RWPE1 (cell line): ENCODE measurements at regions not wholly inside any gene's neighbourhood (a gene's known extent, or its start where the extent isn't known, plus 50 kb on each side); places are given as distances from the start of the nearest gene placed in this dataset.

ENCODE experiments used
- CTCF ChIA-PET: fragments of 350-600 bp; sonication (Branson Sonifier 250); formaldehyde crosslinking; extraction: SDS; loops from one replicate; lab custom pipeline; 2021; lab: Yijun Ruan, JAX
- POLR2A ChIA-PET: fragments of 400-600 bp; formaldehyde crosslinking; extraction: SDS; loops from one replicate; lab custom pipeline; 2020; ENCODE audit warnings: antibody characterized with exemption; ENCODE audit not compliant: low non-redundant PET; lab: Yijun Ruan, JAX
- DNase-seq: peaks from one replicate; pipeline ENCODE4 v3.0.0; 2012; ENCODE audit warnings: low spot score
- H3K27ac ChIP-seq: fragments of 450-650 bp; 2 replicates; pipeline ENCODE4 v1.5.1; 2017
- CTCF ChIP-seq: fragments of 450-650 bp; conservative IDR thresholded peaks from 2 replicates; pipeline ENCODE4 v1.5.1; 2017; ENCODE audit warnings: low read depth, mild to moderate bottlenecking

DNA sequence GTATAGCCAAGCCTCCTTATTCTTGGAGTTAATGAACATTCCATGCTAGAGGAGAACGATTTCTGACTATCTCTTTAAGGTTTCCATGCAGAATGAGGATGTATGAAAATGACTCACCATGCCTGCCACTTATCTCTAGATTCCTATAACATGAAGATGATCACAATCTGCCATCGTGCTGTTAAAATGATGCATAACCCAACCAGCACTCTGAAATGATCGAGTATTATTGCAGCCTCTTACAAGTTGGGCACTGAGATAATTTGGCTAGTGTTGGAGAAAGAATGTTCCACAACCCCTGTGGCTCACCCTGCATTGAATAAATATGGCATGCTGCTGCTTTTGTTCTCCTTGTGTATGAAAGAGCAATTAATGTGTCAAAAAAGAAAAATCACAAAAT, 1143.6 kb upstream of the WWC1 start:
- no peak overlapping the region for H3K27ac ChIP-seq
- ChIA-PET POLR2A (no interaction called here), CTCF (no interaction called here)
- TF ChIP-seq CTCF: no peak
- DNase-seq: no peak

DNA sequence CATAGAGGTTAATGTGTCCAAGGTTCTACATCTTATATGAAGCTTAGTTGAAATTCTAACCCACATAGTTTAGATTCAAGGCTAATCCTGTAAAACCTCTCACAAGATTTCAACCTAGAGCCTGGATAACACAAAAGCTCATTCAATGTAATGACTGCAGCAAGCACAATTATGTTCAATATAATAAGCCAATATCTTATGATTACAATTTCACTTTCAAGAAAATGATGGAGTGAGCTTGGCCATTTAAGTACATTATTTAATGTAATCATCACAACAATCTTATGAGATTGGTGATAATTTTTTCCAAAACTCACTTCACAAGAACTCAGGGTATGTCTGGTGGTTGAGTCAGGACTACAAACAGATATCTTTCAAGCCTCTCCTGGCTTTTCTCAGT, 1140.8 kb upstream of the WWC1 start:
- CTCF ChIA-PET: interaction anchor here (0.6 kb wide), 1 partner anchor 14 kb away, joined by 3 read pairs; no protein-coding TSS in a partner anchor
- no peak for DNase-seq
- no peak for TF ChIP-seq CTCF
- POLR2A ChIA-PET: no interaction called here
- no peak overlapping the region for H3K27ac ChIP-seq

- CTCF ChIA-PET: no interaction called here
- POLR2A ChIA-PET: no interaction called here
- DNase-seq: peak; percentile 23
- TF ChIP-seq CTCF: no peak
- H3K27ac ChIP-seq: no peak overlapping the region
Measured at GRCh38 chr5:167152561-167152960, 1138.9 kb upstream of the WWC1 start.

DNA sequence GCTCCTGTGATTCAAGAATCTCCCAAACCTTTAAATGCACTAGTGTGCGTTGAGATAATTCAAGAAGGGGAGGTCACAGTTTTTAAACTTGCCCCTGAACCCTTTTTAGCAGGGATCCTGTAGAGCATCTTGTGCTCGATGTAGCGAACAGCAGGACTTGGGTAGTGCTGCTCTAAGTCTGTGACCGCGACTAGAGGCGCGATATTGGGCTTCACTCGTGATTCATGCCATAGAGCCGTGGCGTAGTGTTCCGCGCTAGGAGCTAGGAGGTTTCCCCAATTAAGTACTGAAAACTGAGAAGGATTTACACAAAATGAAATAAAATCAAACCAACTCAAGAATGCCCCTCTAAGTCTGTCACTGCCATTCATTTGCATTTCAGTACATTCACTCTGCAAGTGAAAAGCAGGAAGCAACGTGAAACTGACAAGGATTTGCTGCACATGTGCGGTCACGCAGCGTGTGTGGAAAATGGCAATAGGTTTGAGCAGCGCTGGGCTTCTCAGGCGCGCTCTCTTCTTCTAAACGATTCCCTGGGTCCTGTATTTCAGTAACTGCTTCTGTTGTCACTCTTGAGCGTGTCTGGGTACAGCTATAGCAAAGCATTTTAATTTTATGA, 1135.9 kb upstream of the WWC1 start:
- ChIA-PET POLR2A (no interaction called here), CTCF (interaction anchor here (0.7 kb wide), 1 partner anchor 104 kb away, joined by 3 read pairs; no protein-coding TSS in a partner anchor)
- no peak for TF ChIP-seq CTCF
- DNase-seq: no peak
- no peak overlapping the region for H3K27ac ChIP-seq

DNA sequence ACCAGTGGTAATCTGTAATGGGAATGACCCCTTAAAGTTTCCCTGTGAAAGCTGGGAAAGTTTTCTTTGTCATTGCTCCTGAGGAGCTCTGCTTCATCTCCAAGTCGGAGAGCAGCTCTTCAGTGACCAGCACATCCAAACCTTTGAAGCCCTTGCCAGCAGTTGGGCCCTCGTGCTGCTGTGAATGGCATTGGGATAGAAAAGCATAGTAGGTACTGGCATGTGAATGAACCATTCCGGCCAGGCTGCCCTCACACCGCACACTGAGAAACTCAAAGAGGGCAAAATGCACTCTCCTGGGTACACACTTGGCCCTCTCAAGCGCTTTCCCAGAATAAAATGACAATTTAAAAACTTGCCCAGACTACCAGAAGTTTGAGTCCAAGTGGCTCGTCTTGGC, 1135.0 kb upstream of the WWC1 start:
- no peak for TF ChIP-seq CTCF
- ChIA-PET POLR2A (no interaction called here), CTCF (no interaction called here)
- H3K27ac ChIP-seq: no peak overlapping the region
- DNase-seq: no peak

DNA sequence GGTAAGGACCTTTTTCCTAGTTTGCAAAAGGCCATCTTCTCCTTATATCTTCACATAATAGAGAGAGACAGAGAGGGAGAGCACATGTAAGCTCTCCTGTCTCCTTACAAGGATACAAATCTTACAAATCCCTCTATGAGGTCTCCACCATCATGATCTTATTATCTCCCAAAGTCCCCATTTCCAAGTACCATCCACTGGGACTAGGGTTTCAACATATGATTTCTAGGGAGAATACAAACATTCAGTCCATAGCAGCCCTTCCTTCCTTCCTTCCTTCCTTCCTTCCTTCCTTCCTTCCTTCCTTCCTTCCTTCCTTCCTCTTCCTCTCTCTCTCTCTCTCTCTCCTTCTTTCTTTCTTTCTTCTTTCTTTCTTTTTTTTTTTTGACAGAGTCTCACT, 1132.9 kb upstream of the WWC1 start:
- H3K27ac ChIP-seq: no peak overlapping the region
- ChIA-PET POLR2A (no interaction called here), CTCF (interaction anchor here (0.5 kb wide), 1 partner anchor 286 kb away, joined by 4 read pairs; no protein-coding TSS in a partner anchor)
- no peak for DNase-seq
- no peak for TF ChIP-seq CTCF
